Common myeloid progenitor, CD34-positive (primary cell): ENCODE measurements at regions not wholly inside any gene's neighbourhood (a gene's known extent, or its start where the extent isn't known, plus 50 kb on each side); places are given as distances from the start of the nearest gene placed in this dataset.

Experiments used
- CTCF ChIA-PET: fragments of 350-600 bp; sonication (Branson Sonifier 250); formaldehyde crosslinking; loops from one replicate; lab custom pipeline; 2021; ENCODE audit warnings: antibody characterized with exemption; lab: Charles Lee
- POLR2A ChIA-PET: fragments of 350-600 bp; sonication (Branson Sonifier 250); formaldehyde crosslinking; loops from one replicate; lab custom pipeline; 2021; ENCODE audit warnings: antibody characterized with exemption; lab: Charles Lee
- DNase-seq, 3 donors: peaks; one replicate each; pipeline versions ENCODE4 v3.0.0 to v3.0.0-alpha.2; 2013
- H3K27ac ChIP-seq, 2 experiments: 1 replicate in 1 of 2; 2 replicates in 1 of 2; pipeline ENCODE4 v1.7.0; 2013; ENCODE audit warnings: inconsistent platforms in 2 of 2, low read length in 2 of 2, mild to moderate bottlenecking in 2 of 2, low read depth in 1 of 2, moderate library complexity in 1 of 2; ENCODE audit not compliant: severe bottlenecking in 2 of 2, insufficient read depth in 1 of 2, poor library complexity in 1 of 2
- H3K27me3 ChIP-seq, 5 experiments: replicated peaks in 2 of 5; 1 replicate in 3 of 5; 2 replicates in 2 of 5; pipeline versions ENCODE4 v1.6.1 to v1.7.0; 2013; ENCODE audit warnings: low read length in 4 of 5, mild to moderate bottlenecking in 2 of 5, moderate library complexity in 2 of 5, inconsistent platforms in 1 of 5; ENCODE audit not compliant: insufficient read depth in 5 of 5, control insufficient read depth in 4 of 5
- H3K36me3 ChIP-seq, 4 experiments: 1 replicate in 2 of 4; 2 replicates in 2 of 4; pipeline versions ENCODE4 v1.6.1 to v1.7.0; 2013; ENCODE audit warnings: low read length in 3 of 4, control low read depth in 1 of 4, mild to moderate bottlenecking in 1 of 4; ENCODE audit not compliant: control insufficient read depth in 4 of 4, insufficient read depth in 4 of 4
- H3K4me1 ChIP-seq, 4 experiments: 1 replicate in 3 of 4; 2 replicates in 1 of 4; pipeline versions ENCODE4 v1.6.1 to v1.7.1; 2013; ENCODE audit warnings: low read length in 3 of 4, mild to moderate bottlenecking in 3 of 4, control low read depth in 1 of 4, inconsistent platforms in 1 of 4, moderate library complexity in 1 of 4; ENCODE audit not compliant: control insufficient read depth in 4 of 4, insufficient read depth in 4 of 4; ENCODE audit errors: control extremely low read depth in 1 of 4
- H3K4me3 ChIP-seq, 7 experiments: 1 replicate in 4 of 7; 2 replicates in 3 of 7; pipeline versions ENCODE4 v1.5.1 to v1.7.0; 2013; ENCODE audit warnings: mild to moderate bottlenecking in 7 of 7, low read length in 6 of 7, moderate library complexity in 6 of 7, inconsistent platforms in 2 of 7, low read depth in 2 of 7, control low read depth in 1 of 7; ENCODE audit not compliant: insufficient read depth in 4 of 7, control insufficient read depth in 1 of 7; ENCODE audit errors: extremely low read depth in 1 of 7
- H3K9me3 ChIP-seq, 5 experiments: 1 replicate in 4 of 5; 2 replicates in 1 of 5; pipeline versions ENCODE4 v1.6.1 to v1.7.1; 2013; ENCODE audit warnings: low read length in 4 of 5, mild to moderate bottlenecking in 2 of 5, inconsistent platforms in 1 of 5, low read depth in 1 of 5, moderate library complexity in 1 of 5; ENCODE audit not compliant: control insufficient read depth in 4 of 5, insufficient read depth in 2 of 5; ENCODE audit errors: control extremely low read depth in 1 of 5
- WGBS: methylation state at CpG from one replicate; pipeline ENCODE4 v1.1.5; 2013; ENCODE audit not compliant: insufficient coverage; 5-methylcytosine and 5-hydroxymethylcytosine counted together

- no peaks in the 10 kb centered on the region for H3K27me3 ChIP-seq
- no peaks in the 10 kb centered on the region for H3K36me3 ChIP-seq
- 100% methylated on average over 1 of the region's 1 CpG for WGBS
- no peaks in the 10 kb centered on the region for H3K9me3 ChIP-seq
- ChIA-PET CTCF (interaction anchor here (1.2 kb wide), 1 partner anchor 63 kb away, joined by 3 read pairs; no protein-coding TSS in a partner anchor), POLR2A (no interaction called here)
- no peak overlapping the region for H3K4me3 ChIP-seq
- H3K4me1 ChIP-seq, result no peaks in the 10 kb centered on the region
- H3K27ac ChIP-seq, result no peak overlapping the region
- DNase-seq, result no peak
Measured at GRCh38 chr14:29320286-29320685, 553.7 kb downstream of the FOXG1 start.

GRCh38 chr14:29321646-29322045, 555.1 kb downstream of the FOXG1 start:
- Histone ChIP-seq H3K4me3 (no peak overlapping the region), H3K4me1 (no peaks in the 10 kb centered on the region)
- no peak for DNase-seq

GRCh38 chr14:29339494-29340172, 573.0 kb downstream of the FOXG1 start:
- H3K36me3 ChIP-seq, result no peaks in the 10 kb centered on the region
- H3K4me1 ChIP-seq, result no peaks in the 10 kb centered on the region
- POLR2A ChIA-PET, result no interaction called here
- H3K27ac ChIP-seq, result no peak overlapping the region
- WGBS, result 100% methylated on average over 1 of the region's 3 CpGs
- H3K27me3 ChIP-seq, result no peaks in the 10 kb centered on the region
- DNase-seq, result no peak
- CTCF ChIA-PET, result no interaction called here
- H3K9me3 ChIP-seq, result no peaks in the 10 kb centered on the region
- no peak overlapping the region for H3K4me3 ChIP-seq

More at GRCh38 chr14:29321646-29322045, 555.1 kb downstream of the FOXG1 start:
- Histone ChIP-seq H3K27me3 (no peaks in the 10 kb centered on the region), H3K9me3 (no peaks in the 10 kb centered on the region), H3K36me3 (no peaks in the 10 kb centered on the region), H3K27ac (no peak overlapping the region)
- ChIA-PET CTCF (interaction anchor here (1.2 kb wide), 1 partner anchor 62 kb away, joined by 3 read pairs; no protein-coding TSS in a partner anchor), POLR2A (no interaction called here)

- DNase-seq, result no peak
- H3K4me1 ChIP-seq, result no peaks in the 10 kb centered on the region
- CTCF ChIA-PET, result no interaction called here
- WGBS, result no CpG with 5 or more reads among the region's 1 CpG
- H3K27ac ChIP-seq, result no peak overlapping the region
- no peaks in the 10 kb centered on the region for H3K27me3 ChIP-seq
- POLR2A ChIA-PET, result no interaction called here
- no peak overlapping the region for H3K4me3 ChIP-seq
- H3K36me3 ChIP-seq, result no peaks in the 10 kb centered on the region
- H3K9me3 ChIP-seq, result no peaks in the 10 kb centered on the region
Measured at GRCh38 chr14:29348504-29348903, 579.1 kb downstream of the PRKD1 start.

- WGBS, result no CpG with 5 or more reads among the region's 3 CpGs
- H3K9me3 ChIP-seq, result no peaks in the 10 kb centered on the region
- H3K27me3 ChIP-seq, result no peaks in the 10 kb centered on the region
- H3K4me1 ChIP-seq, result no peaks in the 10 kb centered on the region
- POLR2A ChIA-PET, result no interaction called here
- DNase-seq, result no peak
- no peak overlapping the region for H3K27ac ChIP-seq
- H3K4me3 ChIP-seq, result no peak overlapping the region
- H3K36me3 ChIP-seq, result no peaks in the 10 kb centered on the region
- CTCF ChIA-PET, result no interaction called here
Measured at GRCh38 chr14:29350496-29350895, 577.2 kb downstream of the PRKD1 start.

GRCh38 chr14:29351996-29352705, 575.5 kb downstream of the PRKD1 start:
- Histone ChIP-seq H3K9me3 (no peaks in the 10 kb centered on the region), H3K27me3 (no peaks in the 10 kb centered on the region), H3K4me3 (no peak overlapping the region), H3K36me3 (no peaks in the 10 kb centered on the region), H3K4me1 (no peaks in the 10 kb centered on the region), H3K27ac (no peak overlapping the region)
- no peak for DNase-seq
- no CpG with 5 or more reads among the region's 4 CpGs for WGBS
- POLR2A ChIA-PET, result no interaction called here
- CTCF ChIA-PET, result no interaction called here

- DNase-seq, result no peak
- Histone ChIP-seq H3K9me3 (no peaks in the 10 kb centered on the region), H3K27ac (no peak overlapping the region), H3K4me1 (no peaks in the 10 kb centered on the region), H3K36me3 (no peaks in the 10 kb centered on the region), H3K27me3 (no peaks in the 10 kb centered on the region), H3K4me3 (no peak overlapping the region)
- no CpG with 5 or more reads among the region's 1 CpG for WGBS
- POLR2A ChIA-PET, result no interaction called here
- CTCF ChIA-PET, result no interaction called here
Measured at GRCh38 chr14:29352706-29353080, 575.0 kb downstream of the PRKD1 start.
